ENCODE measurements at regions not wholly inside any gene's neighbourhood (a gene's known extent, or its start where the extent isn't known, plus 50 kb on each side); places are given as distances from the start of the nearest gene placed in this dataset.

- DNase-seq: no peak
These were observed 55.1 kb upstream of the SLC1A1 start for GRCh38 chr9:4435197-4435596.

- DNase-seq: no peak
These were observed 56.9 kb upstream of the SLC1A1 start for GRCh38 chr9:4433379-4433778.

- no peak for DNase-seq
These were observed 59.6 kb upstream of the SLC1A1 start for GRCh38 chr9:4430432-4431261.

- no peak for DNase-seq
These were observed 64.8 kb upstream of the SLC1A1 start for GRCh38 chr9:4425319-4426045.

DNA sequence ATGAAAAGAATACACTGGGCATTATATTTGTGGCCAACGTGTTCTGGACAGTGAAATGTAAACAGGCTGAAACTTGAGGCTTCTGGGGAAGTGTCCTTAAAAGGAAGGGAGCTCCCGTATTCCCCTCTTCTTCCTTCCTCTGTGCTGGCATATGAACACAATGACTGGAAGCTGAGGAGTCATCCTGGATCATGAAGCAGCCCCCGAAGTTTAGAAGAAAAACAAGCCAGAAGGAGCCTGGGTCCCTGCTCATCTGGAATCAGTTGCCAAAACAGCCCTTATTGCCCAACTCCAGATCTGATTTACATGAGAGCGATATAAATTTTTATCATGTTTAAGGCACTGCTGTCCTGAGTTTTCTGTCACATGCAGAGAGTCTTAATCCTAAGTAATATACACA, 65.4 kb upstream of the SLC1A1 start:
- DNase-seq: no peak

- no peak for DNase-seq
These were observed 66.2 kb upstream of the SLC1A1 start for GRCh38 chr9:4424038-4424437.

DNA sequence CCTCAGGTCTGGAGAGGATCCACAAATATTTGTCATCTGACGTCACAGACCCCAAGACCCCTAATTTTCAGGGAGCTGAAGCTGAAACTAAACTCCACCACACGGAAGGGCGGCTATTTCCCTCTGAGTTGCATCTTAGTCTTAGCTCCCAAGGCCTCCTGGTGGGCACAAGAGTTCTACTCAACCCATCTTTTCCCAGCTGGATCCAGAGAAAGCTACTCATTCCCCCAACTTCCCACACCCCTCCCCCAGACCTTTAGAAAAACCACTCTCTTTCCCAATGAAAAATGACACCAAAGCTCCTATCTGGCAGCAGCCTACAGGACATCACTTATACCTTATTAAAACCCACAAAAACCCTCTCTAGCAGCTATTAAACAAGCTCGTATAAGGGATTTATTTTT, 67.1 kb upstream of the SLC1A1 start:
- no peak for DNase-seq

- no peak for DNase-seq
These were observed 67.8 kb upstream of the SLC1A1 start for GRCh38 chr9:4422495-4422894.

DNA sequence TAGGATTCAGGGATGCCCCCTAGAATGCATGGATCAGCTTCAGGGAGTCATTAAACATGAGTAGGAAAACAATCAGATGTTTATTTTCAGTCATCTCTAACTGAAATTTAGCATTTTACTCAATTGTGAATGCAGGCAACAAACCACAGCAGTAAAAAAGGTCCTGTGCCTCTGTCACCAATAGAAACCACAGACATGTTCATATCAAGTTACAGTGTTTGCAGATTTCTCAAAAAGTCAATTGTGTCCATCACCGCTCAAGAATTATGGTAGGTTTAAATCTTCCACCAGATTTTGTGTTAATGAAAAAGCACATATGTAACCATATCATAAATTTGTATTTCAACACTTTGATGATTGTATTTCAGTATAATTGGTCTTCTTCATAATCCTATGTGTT, 68.4 kb upstream of the SLC1A1 start:
- no peak for DNase-seq

DNA sequence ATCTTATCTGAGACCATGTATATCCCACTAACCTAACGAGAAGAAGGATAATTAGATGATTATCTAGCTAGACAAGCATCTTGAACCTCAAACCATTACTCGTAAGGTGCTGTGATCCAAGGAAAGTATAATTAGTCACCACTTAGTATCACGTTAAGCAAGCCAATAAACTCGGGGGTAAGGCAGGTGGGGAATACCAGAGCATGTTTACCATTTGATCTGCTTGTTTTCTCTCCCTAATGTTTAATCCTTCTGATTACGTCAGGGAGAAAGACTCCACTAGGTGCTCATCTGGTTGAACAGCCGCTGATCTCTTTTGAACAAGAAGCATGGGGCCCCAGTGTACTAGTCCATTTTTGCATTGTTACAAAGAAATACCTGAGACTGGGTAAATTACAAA, 69.9 kb upstream of the SLC1A1 start:
- DNase-seq: no peak

GRCh38 chr9:4417578-4418325, 72.5 kb upstream of the SLC1A1 start:
- DNase-seq: no peak

GRCh38 chr9:4416467-4416866, 73.8 kb upstream of the SLC1A1 start:
- DNase-seq: no peak

- no peak for DNase-seq
These were observed 75.0 kb upstream of the SLC1A1 start for GRCh38 chr9:4415281-4415680.

DNA sequence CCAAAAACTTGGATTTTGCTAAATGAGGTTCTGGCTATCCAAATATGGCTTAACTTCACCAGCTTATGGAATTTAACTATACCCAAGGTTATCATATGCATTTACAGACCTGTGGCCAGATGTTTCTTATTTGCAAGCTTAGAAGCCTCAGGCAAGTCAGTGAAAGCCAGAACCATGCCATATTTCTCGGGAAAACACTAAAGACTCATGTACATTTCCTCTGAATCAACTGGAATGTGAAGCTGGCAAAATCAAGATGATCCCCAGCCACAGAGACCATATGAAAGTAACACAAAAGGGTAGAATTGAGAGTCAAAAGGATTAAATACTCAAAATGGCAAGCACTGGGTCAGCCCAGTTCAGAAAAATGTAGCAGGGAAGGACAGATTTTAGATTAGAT, 76.4 kb upstream of the SLC1A1 start:
- no peak for DNase-seq

DNA sequence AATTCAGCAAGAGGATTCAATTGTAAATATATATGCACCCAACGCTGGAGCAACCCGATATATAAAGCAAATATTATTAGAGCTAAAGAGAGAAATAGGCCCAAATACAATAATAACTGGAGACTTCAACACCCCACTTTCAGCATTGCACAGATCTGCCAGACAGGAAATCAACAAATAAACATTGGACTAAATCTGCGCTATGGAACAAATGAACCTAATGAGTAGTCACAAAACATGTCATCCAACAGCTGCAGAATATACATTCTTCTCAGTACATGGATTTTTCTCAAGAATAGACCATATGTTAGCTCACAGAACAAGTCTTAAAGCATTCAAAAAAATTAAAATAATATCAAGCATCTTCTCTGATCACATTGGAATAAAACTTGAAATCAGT, 86.1 kb upstream of the SLC1A1 start:
- DNase-seq: no peak

DNA sequence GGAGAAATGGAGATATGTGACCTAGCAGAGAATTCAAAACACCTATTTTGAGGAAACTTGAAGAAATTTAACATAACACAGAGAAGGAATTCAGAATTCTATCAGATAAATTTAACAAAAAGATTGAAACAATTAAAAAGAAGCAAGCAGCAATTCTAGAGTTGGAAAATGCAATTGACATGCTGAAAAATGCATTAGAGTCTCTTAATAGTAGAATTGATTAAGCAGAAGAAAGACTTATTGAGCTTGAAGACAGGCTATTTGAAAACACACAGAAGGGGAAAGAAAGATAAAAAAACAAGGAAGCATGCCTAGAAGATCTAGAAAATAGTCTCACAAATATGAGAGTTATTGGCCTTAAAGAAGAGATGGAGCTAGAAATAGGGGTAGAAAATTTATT, 87.8 kb upstream of the SLC1A1 start:
- no peak for DNase-seq

- no peak for DNase-seq
These were observed 89.5 kb upstream of the SLC1A1 start for GRCh38 chr9:4400731-4401130.

GRCh38 chr9:4397917-4398316, 92.4 kb upstream of the SLC1A1 start:
- DNase-seq: no peak

- no peak for DNase-seq
These were observed 94.1 kb upstream of the GLIS3 start for GRCh38 chr9:4393806-4394523.

GRCh38 chr9:4389755-4390154, 89.9 kb upstream of the GLIS3 start:
- no peak for DNase-seq

DNA sequence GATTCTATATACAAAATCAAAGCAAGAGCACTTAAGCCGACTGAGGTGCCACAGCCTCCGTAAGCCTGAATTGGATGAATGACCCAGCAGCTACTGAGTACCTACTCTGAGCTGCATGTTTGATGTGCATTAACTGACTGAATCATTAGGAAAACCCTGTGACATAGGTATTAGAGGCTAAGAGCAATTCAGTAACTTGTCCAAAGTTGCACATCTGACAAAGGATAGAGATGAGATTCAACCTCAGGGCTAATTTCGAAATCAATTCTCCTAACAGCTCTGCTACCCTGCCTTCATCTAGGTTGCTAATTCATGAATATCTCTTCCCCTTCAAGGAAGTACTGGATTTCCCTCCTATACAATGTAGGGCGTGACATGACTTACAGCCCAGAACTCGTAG, 89.1 kb upstream of the GLIS3 start:
- no peak for DNase-seq

DNA sequence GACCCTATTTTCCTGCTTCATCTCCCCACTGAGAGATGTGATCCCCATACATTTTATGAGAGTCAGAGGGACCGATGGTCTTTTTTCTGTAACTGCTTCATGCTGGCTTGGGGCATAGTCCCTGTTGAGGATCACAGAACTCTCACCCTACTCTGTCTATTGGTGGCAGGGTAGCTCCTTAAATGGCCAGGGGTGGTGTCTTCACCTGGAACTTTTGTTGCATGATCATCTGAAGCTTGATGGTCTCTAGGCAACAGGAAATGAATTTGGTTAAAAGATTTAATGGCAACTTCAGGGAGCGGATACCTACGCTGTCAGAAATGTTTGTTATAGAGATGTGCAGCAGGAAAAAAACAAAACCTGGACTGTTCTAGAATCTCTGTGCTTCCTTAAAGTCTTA, 87.0 kb upstream of the GLIS3 start:
- DNase-seq: no peak

DNA sequence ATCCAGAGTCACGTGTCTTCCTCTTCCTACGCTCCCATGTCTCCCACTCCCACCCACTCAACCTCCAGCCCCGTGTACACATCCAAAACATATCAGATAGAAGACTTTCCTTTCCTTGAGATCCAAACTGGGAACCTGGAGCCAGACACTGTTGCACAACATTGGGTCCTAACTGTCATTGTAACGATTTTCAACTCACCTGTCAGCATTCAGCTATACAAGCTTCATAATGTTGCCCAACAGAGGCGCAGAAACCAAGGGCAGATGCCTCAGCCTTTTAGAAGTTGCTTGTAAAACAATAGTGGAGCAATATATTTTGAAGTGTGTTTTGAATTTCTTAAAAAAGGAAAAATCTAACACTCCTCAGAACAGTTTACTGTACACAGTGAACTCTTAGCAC, 84.9 kb upstream of the GLIS3 start:
- no peak for DNase-seq

Data from SHP77 treated with DMSO at 0.1 percent for 48 hours (cell line).